Cardiac muscle cell (in vitro differentiated cells and primary cell): ENCODE measurements at regions not wholly inside any gene's neighbourhood (a gene's known extent, or its start where the extent isn't known, plus 50 kb on each side); places are given as distances from the start of the nearest gene placed in this dataset.

Experiments used
- DNase-seq, 2 donors: peaks; one replicate each; pipeline versions ENCODE4 v3.0.0 to v3.0.0-alpha.2; 2010 to 2017; ENCODE audit warnings: low read depth in 1 of 2, low spot score in 1 of 2
- H3K27ac ChIP-seq: fragments of 200-600 bp; sonication (generic); 2 replicates; pipeline ENCODE4 v1.5.1; 2016
- H3K27me3 ChIP-seq: fragments of 200-600 bp; sonication (generic); 2 replicates; pipeline ENCODE4 v1.6.0; 2016; ENCODE audit warnings: control low read depth
- H3K36me3 ChIP-seq: fragments of 200-600 bp; sonication (generic); 2 replicates; pipeline ENCODE4 v1.5.1; 2016; ENCODE audit warnings: control low read depth
- H3K4me1 ChIP-seq: fragments of 200-600 bp; sonication (generic); 2 replicates; pipeline ENCODE4 v1.8.1; 2017; ENCODE audit warnings: low read depth, mild to moderate bottlenecking, mixed run types
- H3K4me3 ChIP-seq: fragments of 200-600 bp; sonication (generic); 2 replicates; pipeline ENCODE4 v1.5.1; 2016; ENCODE audit warnings: mild to moderate bottlenecking
- H3K9me3 ChIP-seq: fragments of 200-600 bp; sonication (generic); 2 replicates; pipeline ENCODE4 v1.5.1; 2017; ENCODE audit warnings: low read depth, mild to moderate bottlenecking, control low read depth
- TF ChIP-seq, protein P1 (sequence below): IDR thresholded peaks from 2 replicates; pipeline ENCODE4 v1.5.1; 2012; ENCODE audit warnings: low read depth, mild to moderate bottlenecking, low read length

GRCh38 chr7:69276011-69276729 lies 322.1 kb upstream of the AUTS2 start:
- TF ChIP-seq, protein P1, sequence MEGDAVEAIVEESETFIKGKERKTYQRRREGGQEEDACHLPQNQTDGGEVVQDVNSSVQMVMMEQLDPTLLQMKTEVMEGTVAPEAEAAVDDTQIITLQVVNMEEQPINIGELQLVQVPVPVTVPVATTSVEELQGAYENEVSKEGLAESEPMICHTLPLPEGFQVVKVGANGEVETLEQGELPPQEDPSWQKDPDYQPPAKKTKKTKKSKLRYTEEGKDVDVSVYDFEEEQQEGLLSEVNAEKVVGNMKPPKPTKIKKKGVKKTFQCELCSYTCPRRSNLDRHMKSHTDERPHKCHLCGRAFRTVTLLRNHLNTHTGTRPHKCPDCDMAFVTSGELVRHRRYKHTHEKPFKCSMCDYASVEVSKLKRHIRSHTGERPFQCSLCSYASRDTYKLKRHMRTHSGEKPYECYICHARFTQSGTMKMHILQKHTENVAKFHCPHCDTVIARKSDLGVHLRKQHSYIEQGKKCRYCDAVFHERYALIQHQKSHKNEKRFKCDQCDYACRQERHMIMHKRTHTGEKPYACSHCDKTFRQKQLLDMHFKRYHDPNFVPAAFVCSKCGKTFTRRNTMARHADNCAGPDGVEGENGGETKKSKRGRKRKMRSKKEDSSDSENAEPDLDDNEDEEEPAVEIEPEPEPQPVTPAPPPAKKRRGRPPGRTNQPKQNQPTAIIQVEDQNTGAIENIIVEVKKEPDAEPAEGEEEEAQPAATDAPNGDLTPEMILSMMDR = no peak
- Histone ChIP-seq H3K9me3 (no peaks in the 10 kb centered on the region), H3K4me1 (no peaks in the 10 kb centered on the region), H3K36me3 (no peaks in the 10 kb centered on the region), H3K27ac (no peak overlapping the region), H3K27me3 (peaks cover 5% of the 10 kb centered on the region), H3K4me3 (no peak overlapping the region)
- peak in 1 of 2 donors; percentile 53 for DNase-seq

GRCh38 chr7:69277366-69277765 lies 320.9 kb upstream of the AUTS2 start:
- Histone ChIP-seq H3K9me3 (no peaks in the 10 kb centered on the region), H3K27me3 (peaks cover 5% of the 10 kb centered on the region), H3K36me3 (no peaks in the 10 kb centered on the region), H3K4me1 (no peaks in the 10 kb centered on the region), H3K27ac (no peak overlapping the region), H3K4me3 (no peak overlapping the region)
- TF ChIP-seq, protein P1 = no peak
- DNase-seq = no peak

DNA sequence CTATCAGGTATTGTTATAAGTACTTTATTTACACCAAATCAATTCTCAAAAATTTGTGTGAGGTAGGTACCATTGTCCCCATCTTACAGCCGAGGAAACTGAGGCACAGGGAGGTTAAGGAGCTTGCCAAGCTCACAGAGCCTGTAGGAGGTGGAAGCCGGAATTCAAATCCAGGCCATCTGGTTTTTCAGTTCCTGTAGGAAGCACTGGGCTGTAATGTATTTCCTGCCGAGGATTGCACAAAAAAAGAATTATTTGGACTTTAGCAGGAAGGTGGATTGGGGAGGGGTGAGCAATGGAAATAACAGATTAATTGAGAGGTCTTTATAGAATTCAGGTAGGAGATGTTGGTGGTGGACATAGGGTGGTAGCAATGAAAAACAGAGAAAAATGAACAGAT lies 315.3 kb upstream of the AUTS2 start:
- Histone ChIP-seq H3K9me3 (no peaks in the 10 kb centered on the region), H3K27ac (no peak overlapping the region), H3K36me3 (no peaks in the 10 kb centered on the region), H3K4me3 (no peak overlapping the region), H3K27me3 (no peaks in the 10 kb centered on the region), H3K4me1 (no peaks in the 10 kb centered on the region)
- DNase-seq = peak in 1 of 2 donors; percentile 3
- TF ChIP-seq, protein P1 = no peak

DNA sequence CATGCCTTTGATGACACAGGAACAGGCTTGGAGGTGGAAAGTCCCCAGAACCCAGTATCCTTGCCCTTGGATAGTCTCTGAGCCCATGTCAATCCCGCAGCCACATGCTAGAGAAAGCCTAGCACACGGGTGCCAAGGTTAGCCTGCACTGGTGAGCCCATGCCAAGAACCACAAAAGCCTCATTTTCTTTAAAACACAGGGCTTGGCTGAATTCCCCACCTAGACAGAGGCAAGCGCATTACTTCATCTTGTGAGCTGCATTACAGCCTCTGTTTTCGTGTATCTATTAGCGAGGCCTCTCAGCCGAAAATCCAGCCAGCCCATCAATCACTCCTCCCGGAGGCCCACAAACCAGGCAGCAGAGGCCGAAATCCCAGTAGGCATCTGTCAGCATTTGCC lies 314.9 kb upstream of the AUTS2 start:
- DNase-seq = peak in 1 of 2 donors; percentile 55
- Histone ChIP-seq H3K27ac (no peak overlapping the region), H3K9me3 (no peaks in the 10 kb centered on the region), H3K4me1 (no peaks in the 10 kb centered on the region), H3K4me3 (no peak overlapping the region), H3K36me3 (no peaks in the 10 kb centered on the region), H3K27me3 (no peaks in the 10 kb centered on the region)
- TF ChIP-seq, protein P1 = no peak

DNA sequence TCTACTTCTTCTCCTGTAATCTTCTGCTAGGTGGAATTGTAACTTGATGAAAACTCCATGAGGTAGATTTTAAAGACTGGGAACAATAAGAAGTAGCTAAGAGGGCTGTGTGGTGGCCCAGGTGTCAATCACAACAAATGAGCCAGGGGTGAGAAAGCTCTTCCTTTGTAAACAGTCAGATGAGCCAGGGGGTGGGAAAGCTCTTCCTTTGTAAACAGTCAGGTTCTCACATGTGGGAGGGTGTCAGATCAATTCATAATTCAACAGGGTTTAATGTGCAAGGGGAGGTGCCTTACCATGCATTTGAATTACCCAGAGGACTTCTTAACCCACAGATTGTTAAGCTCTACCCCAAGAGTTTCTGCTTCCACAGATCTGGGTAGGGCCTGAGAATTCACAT lies 312.4 kb upstream of the AUTS2 start:
- TF ChIP-seq, protein P1 = no peak
- DNase-seq = no peak
- no peaks in the 10 kb centered on the region for H3K36me3 ChIP-seq
- H3K27ac ChIP-seq = no peak overlapping the region
- no peak overlapping the region for H3K4me3 ChIP-seq
- no peaks in the 10 kb centered on the region for H3K4me1 ChIP-seq
- no peaks in the 10 kb centered on the region for H3K9me3 ChIP-seq
- H3K27me3 ChIP-seq = no peaks in the 10 kb centered on the region

DNA sequence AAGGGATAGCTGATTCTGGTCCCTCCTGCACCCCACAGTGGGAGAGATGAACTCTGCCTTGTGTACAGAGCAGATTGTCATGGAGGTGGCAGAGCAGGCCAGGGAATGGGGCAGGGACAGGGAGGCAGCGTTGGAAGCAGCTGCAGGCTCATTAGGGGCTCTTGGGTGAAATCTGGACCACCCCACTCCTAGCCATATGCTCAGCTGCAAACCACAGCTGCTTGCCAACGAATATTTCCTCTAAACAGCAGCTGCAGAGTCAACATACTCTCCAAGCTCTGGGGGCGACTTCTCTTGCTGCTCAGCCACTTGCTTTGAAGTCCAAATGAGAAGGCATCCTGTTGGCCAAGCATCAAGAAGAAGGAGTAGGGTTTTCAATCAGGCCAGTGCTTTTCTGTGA lies 302.3 kb upstream of the AUTS2 start:
- TF ChIP-seq, protein P1 = no peak
- no peaks in the 10 kb centered on the region for H3K4me1 ChIP-seq
- H3K36me3 ChIP-seq = no peaks in the 10 kb centered on the region
- DNase-seq = no peak
- no peak overlapping the region for H3K27ac ChIP-seq
- H3K9me3 ChIP-seq = no peaks in the 10 kb centered on the region
- no peaks in the 10 kb centered on the region for H3K27me3 ChIP-seq
- no peak overlapping the region for H3K4me3 ChIP-seq
